IMR-90 (cell line): ENCODE measurements at regions not wholly inside any gene's neighbourhood (a gene's known extent, or its start where the extent isn't known, plus 50 kb on each side); places are given as distances from the start of the nearest gene placed in this dataset.

Experiments used
- ATAC-seq: fragments of 200-7000 bp; cut with Tn5 transposase; 2 replicates; pipeline ENCODE4 v1.9.1; 2020; ENCODE audit warnings: low read depth, mild to moderate bottlenecking, moderate library complexity
- BruUV-seq: library from RNA; stranded (reverse); fragments of 400-500 nt; replicated peaks from 2 replicates; lab custom pipeline; 2021; lab: Mats Ljungman, UMichigan
- CTCF ChIA-PET: fragments of 300-600 bp; formaldehyde crosslinking; extraction: SDS; loops from one replicate; lab custom pipeline; 2021; ENCODE audit warnings: antibody characterized with exemption; lab: Yijun Ruan, JAX
- POLR2A ChIA-PET: fragments of 300-600 bp; sonication (Branson Sonifier 250); formaldehyde crosslinking; loops from one replicate; lab custom pipeline; 2022; ENCODE audit warnings: antibody characterized with exemption; ENCODE audit not compliant: unreplicated experiment; lab: Charles Lee
- DNase-seq: peaks from one replicate; pipeline ENCODE4 v3.0.0; 2013
- H2AFZ ChIP-seq: replicated peaks from 2 replicates; pipeline ENCODE3; 2013; ENCODE audit warnings: low read length, mild to moderate bottlenecking; ENCODE audit not compliant: poor library complexity
- H2AK5ac ChIP-seq: 2 replicates; pipeline ENCODE4 v1.6.1; 2013; ENCODE audit warnings: low read depth, low read length, inconsistent platforms
- H2AK9ac ChIP-seq: replicated peaks from 2 replicates; pipeline ENCODE3; 2013; ENCODE audit warnings: mild to moderate bottlenecking, low read depth, low read length, moderate library complexity; ENCODE audit not compliant: poor library complexity
- H2BK120ac ChIP-seq: 2 replicates; pipeline ENCODE4 v1.6.1; 2013; ENCODE audit warnings: low read depth, low read length, inconsistent platforms
- H2BK15ac ChIP-seq: 3 replicates; pipeline ENCODE4 v1.6.1; 2013; ENCODE audit warnings: low read depth, low read length, inconsistent platforms
- H2BK20ac ChIP-seq: 2 replicates; pipeline ENCODE4 v1.6.1; 2013; ENCODE audit warnings: low read depth, mild to moderate bottlenecking, inconsistent platforms, low read length, moderate library complexity
- H2BK5ac ChIP-seq: 2 replicates; pipeline ENCODE4 v1.6.1; 2013; ENCODE audit warnings: mild to moderate bottlenecking, low read depth, low read length, inconsistent platforms; ENCODE audit not compliant: poor library complexity, severe bottlenecking
- H3K14ac ChIP-seq: replicated peaks from 2 replicates; pipeline ENCODE4 v1.6.1; 2013; ENCODE audit warnings: low read depth, low read length, inconsistent platforms
- H3K18ac ChIP-seq: 2 replicates; pipeline ENCODE4 v1.6.1; 2013; ENCODE audit warnings: low read depth, low read length, control low read depth
- H3K23ac ChIP-seq: 2 replicates; pipeline ENCODE4 v1.6.1; 2013; ENCODE audit warnings: low read depth, low read length, inconsistent platforms
- H3K27ac ChIP-seq: 2 replicates; pipeline ENCODE4 v1.5.1; 2013; ENCODE audit warnings: mild to moderate bottlenecking, control low read depth, low read length; ENCODE audit not compliant: insufficient read depth
- H3K27me3 ChIP-seq: 2 replicates; pipeline ENCODE4 v1.6.1; 2013; ENCODE audit warnings: low read length; ENCODE audit not compliant: control insufficient read depth, insufficient read depth
- H3K36me3 ChIP-seq: 2 replicates; pipeline ENCODE4 v1.6.1; 2013; ENCODE audit warnings: low read length, mixed read lengths; ENCODE audit not compliant: control insufficient read depth, insufficient read depth
- H3K4ac ChIP-seq: 2 replicates; pipeline ENCODE4 v1.6.1; 2013; ENCODE audit warnings: low read depth, low read length, inconsistent platforms
- H3K4me1 ChIP-seq: 2 replicates; pipeline ENCODE4 v1.6.1; 2013; ENCODE audit warnings: low read length, mixed read lengths; ENCODE audit not compliant: control insufficient read depth, insufficient read depth
- H3K4me2 ChIP-seq: 2 replicates; pipeline ENCODE4 v1.6.1; 2013; ENCODE audit warnings: low read depth, mild to moderate bottlenecking, control low read depth, low read length, moderate library complexity
- H3K4me3 ChIP-seq: 2 replicates; pipeline ENCODE4 v1.5.1; 2013; ENCODE audit warnings: low read depth, mild to moderate bottlenecking, control low read depth, low read length, moderate library complexity; ENCODE audit not compliant: insufficient read depth
- H3K56ac ChIP-seq: 2 replicates; pipeline ENCODE4 v1.6.1; 2013; ENCODE audit warnings: low read length, inconsistent platforms; ENCODE audit not compliant: insufficient read depth; ENCODE audit errors: extremely low read depth
- H3K79me1 ChIP-seq, 2 experiments: 2 replicates each; pipeline ENCODE4 v1.6.1; 2013; ENCODE audit warnings: low read length in 2 of 2, inconsistent platforms in 1 of 2, low read depth in 1 of 2
- H3K9ac ChIP-seq: 2 replicates; pipeline ENCODE4 v1.6.1; 2013; ENCODE audit warnings: low read depth, low read length, control low read depth
- H3K9me1 ChIP-seq: 2 replicates; pipeline ENCODE4 v1.6.1; 2013; ENCODE audit warnings: low read length, inconsistent platforms; ENCODE audit not compliant: insufficient read depth
- H3K9me3 ChIP-seq: 2 replicates; pipeline ENCODE4 v1.6.1; 2013; ENCODE audit warnings: low read length; ENCODE audit not compliant: control insufficient read depth, insufficient read depth
- H4K20me1 ChIP-seq: 2 replicates; pipeline ENCODE4 v1.6.1; 2013; ENCODE audit warnings: low read length, inconsistent platforms; ENCODE audit not compliant: insufficient read depth
- H4K5ac ChIP-seq: 2 replicates; pipeline ENCODE4 v1.6.1; 2013; ENCODE audit warnings: mild to moderate bottlenecking, low read depth, low read length, control low read depth
- H4K8ac ChIP-seq, 2 experiments: 2 replicates each; pipeline ENCODE4 v1.6.1; 2013; ENCODE audit warnings: low read depth in 2 of 2, low read length in 2 of 2, control low read depth in 1 of 2, inconsistent platforms in 1 of 2
- H4K91ac ChIP-seq: 2 replicates; pipeline ENCODE4 v1.6.1; 2013; ENCODE audit warnings: low read depth, low read length, inconsistent platforms; ENCODE audit not compliant: insufficient read depth
- BHLHE40 ChIP-seq: fragments of 150-350 bp; IDR thresholded peaks from 2 replicates; pipeline ENCODE4 v1.6.1; 2016; ENCODE audit warnings: mild to moderate bottlenecking, low read depth, low read length
- CEBPB ChIP-seq: IDR thresholded peaks from 2 replicates; pipeline ENCODE4 v1.6.1; 2012; ENCODE audit warnings: low read depth, low read length, improper control_type of control experiment
- CHD1 ChIP-seq: IDR thresholded peaks from 2 replicates; pipeline ENCODE4 v1.6.1; 2012; ENCODE audit warnings: low read depth, low read length, improper control_type of control experiment
- FOS ChIP-seq: fragments of 150-350 bp; IDR thresholded peaks from 2 replicates; pipeline ENCODE4 v1.6.1; 2016; ENCODE audit warnings: low read depth, low read length
- MAFK ChIP-seq: IDR thresholded peaks from 2 replicates; pipeline ENCODE4 v1.6.1; 2012; ENCODE audit warnings: low read depth, low read length, improper control_type of control experiment
- MAZ ChIP-seq: IDR thresholded peaks from 2 replicates; pipeline ENCODE4 v1.6.1; 2012; ENCODE audit warnings: low read depth, mild to moderate bottlenecking, low read length, improper control_type of control experiment, moderate library complexity, borderline replicate concordance
- NFE2L2 ChIP-seq: fragments of 150-350 bp; IDR thresholded peaks from 2 replicates; pipeline ENCODE4 v1.6.1; 2016; ENCODE audit warnings: low read depth, mild to moderate bottlenecking, low read length
- POLR2A ChIP-seq: IDR thresholded peaks from 2 replicates; pipeline ENCODE4 v1.6.1; 2012; ENCODE audit warnings: mild to moderate bottlenecking, low read depth, low read length
- RAD21 ChIP-seq: IDR thresholded peaks from 2 replicates; pipeline ENCODE4 v1.6.1; 2012; ENCODE audit warnings: low read length, improper control_type of control experiment
- RFX5 ChIP-seq: IDR thresholded peaks from 2 replicates; pipeline ENCODE4 v1.8.0; 2012; ENCODE audit warnings: low read depth, mild to moderate bottlenecking, low read length, moderate library complexity
- SMC3 ChIP-seq: fragments of 150-350 bp; IDR thresholded peaks from 2 replicates; pipeline ENCODE4 v1.6.1; 2016; ENCODE audit warnings: low read depth, mild to moderate bottlenecking, antibody characterized with exemption, low read length, moderate library complexity
- dilution Hi-C: fragments of 300-500 bp; cut with HindIII; formaldehyde crosslinking; loops from one replicate; pipeline ENCODE4 v1.14.3; 2018; ENCODE audit warnings: low sequenced_read_pairs; ENCODE audit not compliant: unreplicated experiment
- in situ Hi-C: fragments of 300-500 bp; cut with MboI; formaldehyde crosslinking; loops from 3 replicates; pipeline ENCODE4 v1.14.3; 2019; ENCODE audit warnings: low sequenced_read_pairs, inconsistent platforms, mixed read lengths
- intact Hi-C: fragments of 100-400 bp; cut with micrococcal nuclease; formaldehyde crosslinking; loops from 2 replicates; pipeline ENCODE4 v1.10.0; 2022
- TF ChIP-seq, protein P1 (sequence below): fragments of 150-350 bp; IDR thresholded peaks from 2 replicates; pipeline ENCODE4 v1.6.1; 2016; ENCODE audit warnings: low read depth, mild to moderate bottlenecking, low read length, moderate library complexity, borderline replicate concordance
- TF ChIP-seq, protein P2 (sequence below): fragments of 150-350 bp; IDR thresholded peaks from 2 replicates; pipeline ENCODE4 v1.6.1; 2017; ENCODE audit warnings: mild to moderate bottlenecking, antibody characterized with exemption, low read length, low read depth
- TF ChIP-seq, protein P3 (sequence below): conservative IDR thresholded peaks from 2 replicates; pipeline ENCODE4 v1.5.1; 2012; ENCODE audit warnings: mild to moderate bottlenecking, low read depth, low read length, improper control_type of control experiment

DNA sequence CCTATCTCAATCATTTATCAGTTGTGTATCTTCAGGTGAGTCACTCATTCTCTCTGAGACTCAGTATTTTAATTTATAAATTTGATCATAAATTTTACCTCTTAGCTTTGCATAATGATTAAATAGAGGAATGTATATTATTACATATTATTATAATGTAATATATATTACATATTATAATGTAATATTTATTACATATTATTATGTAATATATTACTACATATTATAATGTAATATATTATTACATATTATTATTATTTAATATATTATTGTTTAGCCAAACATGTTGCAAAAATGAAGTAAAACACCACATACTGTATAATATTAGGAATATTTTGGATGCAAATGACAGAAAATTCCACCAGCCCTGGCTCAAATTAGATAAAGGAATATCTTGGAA lies 104.7 kb upstream of the NFIA start:
- Histone ChIP-seq H4K5ac (no peak overlapping the region), H3K4me3 (no peak overlapping the region), H2AK9ac (no peak overlapping the region), H3K36me3 (no peaks in the 10 kb centered on the region), H3K4me1 (no peaks in the 10 kb centered on the region), H4K20me1 (no peaks in the 10 kb centered on the region), H3K4me2 (no peak overlapping the region), H2BK15ac (no peak overlapping the region), H2AK5ac (no peak overlapping the region), H3K79me1 (no peaks in the 10 kb centered on the region), H3K23ac (no peak overlapping the region), H3K14ac (no peak overlapping the region), H3K9me1 (no peaks in the 10 kb centered on the region), H3K27me3 (no peaks in the 10 kb centered on the region), H3K56ac (no peak overlapping the region), H2BK120ac (no peak overlapping the region), H2AFZ (no peak overlapping the region), H2BK20ac (no peak overlapping the region), H3K9me3 (no peaks in the 10 kb centered on the region), H4K8ac (no peak overlapping the region), H3K18ac (no peak overlapping the region), H2BK5ac (no peak overlapping the region), H3K4ac (no peak overlapping the region), H3K9ac (no peak overlapping the region), H4K91ac (no peak overlapping the region), H3K27ac (no peak overlapping the region)
- TF ChIP-seq RAD21 (no peak), MAFK (no peak), POLR2A (no peak), CHD1 (no peak), BHLHE40 (no peak), SMC3 (no peak), RFX5 (no peak), CEBPB (no peak), FOS (no peak), MAZ (no peak), NFE2L2 (no peak)
- TF ChIP-seq, protein P1, sequence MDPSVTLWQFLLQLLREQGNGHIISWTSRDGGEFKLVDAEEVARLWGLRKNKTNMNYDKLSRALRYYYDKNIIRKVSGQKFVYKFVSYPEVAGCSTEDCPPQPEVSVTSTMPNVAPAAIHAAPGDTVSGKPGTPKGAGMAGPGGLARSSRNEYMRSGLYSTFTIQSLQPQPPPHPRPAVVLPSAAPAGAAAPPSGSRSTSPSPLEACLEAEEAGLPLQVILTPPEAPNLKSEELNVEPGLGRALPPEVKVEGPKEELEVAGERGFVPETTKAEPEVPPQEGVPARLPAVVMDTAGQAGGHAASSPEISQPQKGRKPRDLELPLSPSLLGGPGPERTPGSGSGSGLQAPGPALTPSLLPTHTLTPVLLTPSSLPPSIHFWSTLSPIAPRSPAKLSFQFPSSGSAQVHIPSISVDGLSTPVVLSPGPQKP: no peak
- TF ChIP-seq, protein P2, sequence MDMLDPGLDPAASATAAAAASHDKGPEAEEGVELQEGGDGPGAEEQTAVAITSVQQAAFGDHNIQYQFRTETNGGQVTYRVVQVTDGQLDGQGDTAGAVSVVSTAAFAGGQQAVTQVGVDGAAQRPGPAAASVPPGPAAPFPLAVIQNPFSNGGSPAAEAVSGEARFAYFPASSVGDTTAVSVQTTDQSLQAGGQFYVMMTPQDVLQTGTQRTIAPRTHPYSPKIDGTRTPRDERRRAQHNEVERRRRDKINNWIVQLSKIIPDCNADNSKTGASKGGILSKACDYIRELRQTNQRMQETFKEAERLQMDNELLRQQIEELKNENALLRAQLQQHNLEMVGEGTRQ: no peak
- TF ChIP-seq, protein P3, sequence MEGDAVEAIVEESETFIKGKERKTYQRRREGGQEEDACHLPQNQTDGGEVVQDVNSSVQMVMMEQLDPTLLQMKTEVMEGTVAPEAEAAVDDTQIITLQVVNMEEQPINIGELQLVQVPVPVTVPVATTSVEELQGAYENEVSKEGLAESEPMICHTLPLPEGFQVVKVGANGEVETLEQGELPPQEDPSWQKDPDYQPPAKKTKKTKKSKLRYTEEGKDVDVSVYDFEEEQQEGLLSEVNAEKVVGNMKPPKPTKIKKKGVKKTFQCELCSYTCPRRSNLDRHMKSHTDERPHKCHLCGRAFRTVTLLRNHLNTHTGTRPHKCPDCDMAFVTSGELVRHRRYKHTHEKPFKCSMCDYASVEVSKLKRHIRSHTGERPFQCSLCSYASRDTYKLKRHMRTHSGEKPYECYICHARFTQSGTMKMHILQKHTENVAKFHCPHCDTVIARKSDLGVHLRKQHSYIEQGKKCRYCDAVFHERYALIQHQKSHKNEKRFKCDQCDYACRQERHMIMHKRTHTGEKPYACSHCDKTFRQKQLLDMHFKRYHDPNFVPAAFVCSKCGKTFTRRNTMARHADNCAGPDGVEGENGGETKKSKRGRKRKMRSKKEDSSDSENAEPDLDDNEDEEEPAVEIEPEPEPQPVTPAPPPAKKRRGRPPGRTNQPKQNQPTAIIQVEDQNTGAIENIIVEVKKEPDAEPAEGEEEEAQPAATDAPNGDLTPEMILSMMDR: no peak
- BruUV-seq: no TSS peak
- ATAC-seq (no peak), DNase-seq (no peak)
- POLR2A ChIA-PET: no interaction called here
- dilution Hi-C loops: no loop called here
- intact Hi-C loops: loop anchor here (2.0 kb wide), 4 partner anchors 65 to 875 kb away; no protein-coding TSS in a partner anchor
- CTCF ChIA-PET: interaction anchor here (0.5 to 0.8 kb wide), 2 partner anchors 72 to 478 kb away, joined by 3 to 5 read pairs; no protein-coding TSS in a partner anchor
- in situ Hi-C loops: loop anchor here (10.0 kb wide), 2 partner anchors 477 to 867 kb away; no protein-coding TSS in a partner anchor
